Spleen (tissue), 11 donors: ENCODE measurements at regions not wholly inside any gene's neighbourhood (a gene's known extent, or its start where the extent isn't known, plus 50 kb on each side); places are given as distances from the start of the nearest gene placed in this dataset.

Experiments
- DNase-seq: peaks from one replicate; pipeline ENCODE4 v3.0.0-alpha.2; 2020
- H3K27ac ChIP-seq, 8 donors: fragments of 200-600 bp; sonication (generic) in 7 of 8; 1 replicate in 4 of 8; 2 replicates in 4 of 8; pipeline versions ENCODE4 v1.5.0 to v1.8.0; 2016 to 2021; ENCODE audit warnings: inconsistent platforms in 4 of 8, mild to moderate bottlenecking in 4 of 8, moderate library complexity in 1 of 8
- H3K27me3 ChIP-seq, 7 donors: fragments of 200-600 bp; sonication (generic) in 6 of 7; replicated peaks in 1 of 7; 1 replicate in 4 of 7; 2 replicates in 3 of 7; pipeline versions ENCODE4 v1.5.0 to v1.8.0; 2016 to 2021; ENCODE audit warnings: inconsistent platforms in 3 of 7, mild to moderate bottlenecking in 1 of 7
- H3K36me3 ChIP-seq, 6 donors: fragments of 200-600 bp; sonication (generic) in 5 of 6; 1 replicate in 4 of 6; 2 replicates in 2 of 6; pipeline versions ENCODE4 v1.5.0 to v1.8.0; 2016 to 2021; ENCODE audit warnings: inconsistent platforms in 2 of 6
- H3K4me1 ChIP-seq, 6 donors: fragments of 200-600 bp; sonication (generic) in 5 of 6; 1 replicate in 3 of 6; 2 replicates in 3 of 6; pipeline versions ENCODE4 v1.5.0 to v1.8.0; 2016 to 2021; ENCODE audit warnings: inconsistent platforms in 3 of 6
- H3K4me3 ChIP-seq, 8 donors: fragments of 200-600 bp; sonication (generic) in 7 of 8; 1 replicate in 4 of 8; 2 replicates in 4 of 8; pipeline versions ENCODE4 v1.5.0 to v1.8.0; 2016 to 2021; ENCODE audit warnings: inconsistent platforms in 4 of 8, mild to moderate bottlenecking in 4 of 8, moderate library complexity in 2 of 8
- H3K9me3 ChIP-seq, 8 donors: fragments of 200-600 bp; sonication (generic) in 7 of 8; 1 replicate in 4 of 8; 2 replicates in 4 of 8; pipeline versions ENCODE4 v1.5.0 to v1.8.0; 2016 to 2021; ENCODE audit warnings: inconsistent platforms in 4 of 8
- CTCF ChIP-seq, 11 experiments: fragments of 200-600 bp in 7 of 11; fragments of 450-650 bp in 4 of 11; sonication (generic) in 4 of 11; IDR thresholded peaks in 8 of 11; conservative IDR thresholded peaks in 3 of 11; 1 replicate in 7 of 11; 2 replicates in 4 of 11; pipeline versions ENCODE4 v1.4.0 to v1.8.0; 2016 to 2021; ENCODE audit warnings: antibody characterized with exemption in 11 of 11, inconsistent platforms in 4 of 11, mild to moderate bottlenecking in 1 of 11
- POLR2A ChIP-seq, 3 donors: fragments of 450-650 bp; IDR thresholded peaks; one replicate each; pipeline ENCODE4 v1.5.1; 2017; ENCODE audit warnings: antibody characterized with exemption in 3 of 3, mild to moderate bottlenecking in 1 of 3
- POLR2AphosphoS5 ChIP-seq, 3 donors: sonication (generic); formaldehyde crosslinking; IDR thresholded peaks; one replicate each; pipeline ENCODE4 v1.5.1; 2017; ENCODE audit warnings: antibody characterized with exemption in 3 of 3
- WGBS, 5 donors: extraction: QIAGEN DNeasy Blood & Tissue Kit in 3 of 5; methylation state at CpG; one replicate each; pipeline versions ENCODE4 v1.1.5 to v1.1.7; 2013 to 2018; 5-methylcytosine and 5-hydroxymethylcytosine counted together
- intact Hi-C: fragments of 100-400 bp; cut with DNase I; formaldehyde crosslinking; loops from one replicate; pipeline ENCODE4 v1.15.0; 2023; ENCODE audit warnings: low total_unique reads
- donor health status: healthy with polysubstance abuse.
- donor health status: DM: no; HTN: no; CAD: no; lungs with moderate emphysema.
- donor health status: DM: no; HTN: no; CAD: no.
- donor health status: Bipolar disorder and iron deficiency.
- donor health status: healthy.
- donor health status: DM: no; HTN: no; CAD: no.
- donor health status: DM: yes; HTN: yes; CAD: no.

- intact Hi-C loops, result no loop called here
- Histone ChIP-seq H3K27me3 (no peaks in the 10 kb centered on the region), H3K27ac (peak overlapping the region in 1 of 8 donors; percentile 35), H3K4me1 (peaks cover 0 to 15% (median 8%) of the 10 kb centered on the region in 6 donors), H3K4me3 (peak overlapping the region in 1 of 8 donors; percentile 36), H3K36me3 (no peaks in the 10 kb centered on the region), H3K9me3 (no peaks in the 10 kb centered on the region)
- no peak for DNase-seq
- TF ChIP-seq POLR2AphosphoS5 (IDR thresholded peaks at IDR 0.05) (no peak), POLR2A (IDR thresholded peaks at IDR 0.05) (no peak), CTCF (IDR thresholded peaks at IDR 0.05 in 8 of 11, conservative IDR thresholded peaks at IDR 0.05 in 3 of 11) (no peak)
- 55 to 75% (median 65%) methylated on average over 1 of the region's 1 CpG for WGBS, 5 donors
Measured at GRCh38 chr2:35978218-35978617, 377.4 kb upstream of the CRIM1 start.

DNA sequence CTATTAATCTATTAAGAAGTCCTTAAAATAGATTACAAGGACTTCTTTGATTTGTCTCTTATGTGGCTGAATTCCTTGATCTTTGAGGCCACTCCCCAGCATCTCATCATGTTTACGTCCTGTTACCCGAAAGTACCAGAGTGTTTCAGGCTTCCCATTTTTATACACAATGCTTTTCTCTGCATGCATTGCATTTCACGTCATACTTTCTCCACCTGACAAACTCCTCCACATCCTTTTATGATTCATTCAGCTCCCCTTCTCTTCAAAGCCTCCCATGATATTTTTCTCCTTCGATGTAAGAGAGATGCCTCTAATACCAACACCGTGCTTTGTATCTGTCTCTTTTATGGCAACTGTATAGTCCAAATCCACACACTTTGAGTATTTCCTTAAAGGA, 379.0 kb upstream of the CRIM1 start:
- Histone ChIP-seq H3K4me3 (no peak overlapping the region), H3K27me3 (no peaks in the 10 kb centered on the region), H3K36me3 (no peaks in the 10 kb centered on the region), H3K9me3 (no peaks in the 10 kb centered on the region), H3K4me1 (peaks cover 0 to 15% (median 8%) of the 10 kb centered on the region in 6 donors), H3K27ac (no peak overlapping the region)
- intact Hi-C loops, result no loop called here
- TF ChIP-seq POLR2A (IDR thresholded peaks at IDR 0.05), result no peak
- no peak for TF ChIP-seq CTCF (IDR thresholded peaks at IDR 0.05 in 8 of 11, conservative IDR thresholded peaks at IDR 0.05 in 3 of 11)
- no peak for TF ChIP-seq POLR2AphosphoS5 (IDR thresholded peaks at IDR 0.05)
- 80 to 89% (median 88%) methylated on average over 5 of the region's 5 CpGs for WGBS, 5 donors
- no peak for DNase-seq

DNA sequence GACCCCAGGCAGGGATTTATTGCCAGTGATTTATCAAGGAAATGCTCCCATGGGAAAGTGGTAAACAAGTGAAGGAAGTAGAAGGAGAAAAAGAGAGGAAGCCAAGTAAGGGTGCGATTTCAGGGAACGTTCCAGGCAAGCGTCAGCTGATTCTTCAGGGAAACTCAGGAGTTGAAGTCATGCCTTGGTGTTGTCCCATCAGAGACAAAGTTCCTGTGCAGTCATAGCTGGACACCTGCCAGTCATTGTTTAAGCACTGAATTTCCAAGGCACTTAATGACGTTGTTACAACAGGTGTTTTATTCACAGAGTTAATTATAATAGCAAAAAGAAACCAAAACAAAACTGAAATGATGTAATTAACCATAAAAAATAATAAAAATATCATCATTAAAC, 381.8 kb upstream of the CRIM1 start:
- Histone ChIP-seq H3K36me3 (no peaks in the 10 kb centered on the region), H3K4me1 (peaks cover 0 to 14% (median 8%) of the 10 kb centered on the region in 6 donors), H3K27ac (peak overlapping the region in 1 of 8 donors; percentile 24), H3K27me3 (no peaks in the 10 kb centered on the region), H3K4me3 (no peak overlapping the region), H3K9me3 (no peaks in the 10 kb centered on the region)
- no peak for TF ChIP-seq POLR2A (IDR thresholded peaks at IDR 0.05)
- no peak for TF ChIP-seq CTCF (IDR thresholded peaks at IDR 0.05 in 8 of 11, conservative IDR thresholded peaks at IDR 0.05 in 3 of 11)
- TF ChIP-seq POLR2AphosphoS5 (IDR thresholded peaks at IDR 0.05), result no peak
- intact Hi-C loops, result no loop called here
- no peak for DNase-seq
- WGBS, 5 donors, result 49 to 58% (median 50%) methylated on average over 4 of the region's 4 CpGs

DNA sequence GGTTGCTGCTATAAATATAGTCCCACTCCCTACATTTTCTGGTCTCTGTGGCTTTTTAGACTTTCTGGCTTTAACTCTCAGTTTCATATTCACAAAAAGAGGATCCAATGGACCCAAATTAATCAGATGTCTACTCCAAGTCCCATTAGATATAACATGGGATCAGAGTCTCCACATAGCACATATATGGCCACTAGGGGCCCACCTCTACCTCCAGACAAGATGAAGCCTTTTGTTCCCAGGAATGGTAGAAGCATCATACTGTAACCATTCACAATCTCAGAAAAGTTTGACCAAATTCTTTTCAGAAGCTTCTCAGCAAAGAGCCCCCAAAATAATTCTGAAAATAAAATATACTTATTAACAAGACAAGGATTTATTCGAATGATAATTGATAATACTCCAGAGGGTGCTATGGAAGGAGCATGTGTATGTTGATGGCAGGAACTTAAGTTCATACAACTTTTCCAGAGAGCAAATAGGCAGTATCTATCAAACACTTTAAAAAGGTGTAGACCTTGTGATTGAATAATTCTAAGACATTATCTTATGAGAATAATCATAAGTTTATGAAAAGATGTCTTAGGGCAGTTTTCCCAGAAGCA, 382.3 kb upstream of the CRIM1 start:
- Histone ChIP-seq H3K27ac (peak overlapping the region in 1 of 8 donors; percentile 24), H3K9me3 (no peaks in the 10 kb centered on the region), H3K27me3 (no peaks in the 10 kb centered on the region), H3K4me1 (peaks cover 0 to 9% (median 6%) of the 10 kb centered on the region in 6 donors), H3K4me3 (no peak overlapping the region), H3K36me3 (no peaks in the 10 kb centered on the region)
- intact Hi-C loops, result no loop called here
- TF ChIP-seq POLR2A (IDR thresholded peaks at IDR 0.05) (no peak), CTCF (IDR thresholded peaks at IDR 0.05 in 8 of 11, conservative IDR thresholded peaks at IDR 0.05 in 3 of 11) (peak in 7 of 11 experiments; percentile 26 to 57 (median 44))
- 22 to 50% (median 27%) methylated on average over 1 of the region's 1 CpG for whole genome bisulfite sequencing, 5 donors
- no peak for DNase-seq
